ENCODE measurements at regions not wholly inside any gene's neighbourhood (a gene's known extent, or its start where the extent isn't known, plus 50 kb on each side); places are given as distances from the start of the nearest gene placed in this dataset.

- 93% methylated on average over 5 of the region's 5 CpGs for WGBS
- no peak overlapping the region for H3K9ac ChIP-seq (ENCODE audit: low read depth in 1 of 2, low read length in 2 of 2)
- H3K9me3 ChIP-seq (ENCODE audit: control insufficient read depth in 4 of 4, low read length in 3 of 4) = no peaks in the 10 kb centered on the region
- H3K4me1 ChIP-seq (ENCODE audit: control insufficient read depth in 4 of 4, insufficient read depth in 4 of 4, low read length in 3 of 4) = no peaks in the 10 kb centered on the region
- H3K27me3 ChIP-seq (ENCODE audit: control insufficient read depth in 4 of 4, insufficient read depth in 4 of 4, low read length in 3 of 4) = no peaks in the 10 kb centered on the region
- H3K4me3 ChIP-seq (ENCODE audit: low read depth in 1 of 3, low read length in 3 of 3) = no peak overlapping the region
- no peak for DNase-seq (ENCODE audit: low spot score)
- TF ChIP-seq ATF3 (IDR thresholded peaks at IDR 0.05) (no peak), CTCF (IDR thresholded peaks at IDR 0.05; ENCODE audit: low read depth, low read length, missing input control) (no peak), TAF1 (conservative IDR thresholded peaks at IDR 0.05) (no peak), SP1 (IDR thresholded peaks at IDR 0.05) (no peak), NR2F2 (IDR thresholded peaks at IDR 0.05) (no peak), FOXA1 (IDR thresholded peaks at IDR 0.05) (no peak), HNF4A (conservative IDR thresholded peaks at IDR 0.05) (no peak), RXRA (IDR thresholded peaks at IDR 0.05) (no peak), ZBTB33 (IDR thresholded peaks at IDR 0.05) (no peak), EGR1 (IDR thresholded peaks at IDR 0.05; ENCODE audit: low read depth in 2 of 2) (no peak), YY1 (IDR thresholded peaks at IDR 0.05) (no peak), JUND (IDR thresholded peaks at IDR 0.05) (no peak), FOXA2 (IDR thresholded peaks at IDR 0.05) (no peak), GABPA (IDR thresholded peaks at IDR 0.05 in 1 of 2, conservative IDR thresholded peaks at IDR 0.05 in 1 of 2) (no peak), RAD21 (IDR thresholded peaks at IDR 0.05) (no peak), HNF4G (IDR thresholded peaks at IDR 0.05) (no peak)
- TF ChIP-seq, protein P1, sequence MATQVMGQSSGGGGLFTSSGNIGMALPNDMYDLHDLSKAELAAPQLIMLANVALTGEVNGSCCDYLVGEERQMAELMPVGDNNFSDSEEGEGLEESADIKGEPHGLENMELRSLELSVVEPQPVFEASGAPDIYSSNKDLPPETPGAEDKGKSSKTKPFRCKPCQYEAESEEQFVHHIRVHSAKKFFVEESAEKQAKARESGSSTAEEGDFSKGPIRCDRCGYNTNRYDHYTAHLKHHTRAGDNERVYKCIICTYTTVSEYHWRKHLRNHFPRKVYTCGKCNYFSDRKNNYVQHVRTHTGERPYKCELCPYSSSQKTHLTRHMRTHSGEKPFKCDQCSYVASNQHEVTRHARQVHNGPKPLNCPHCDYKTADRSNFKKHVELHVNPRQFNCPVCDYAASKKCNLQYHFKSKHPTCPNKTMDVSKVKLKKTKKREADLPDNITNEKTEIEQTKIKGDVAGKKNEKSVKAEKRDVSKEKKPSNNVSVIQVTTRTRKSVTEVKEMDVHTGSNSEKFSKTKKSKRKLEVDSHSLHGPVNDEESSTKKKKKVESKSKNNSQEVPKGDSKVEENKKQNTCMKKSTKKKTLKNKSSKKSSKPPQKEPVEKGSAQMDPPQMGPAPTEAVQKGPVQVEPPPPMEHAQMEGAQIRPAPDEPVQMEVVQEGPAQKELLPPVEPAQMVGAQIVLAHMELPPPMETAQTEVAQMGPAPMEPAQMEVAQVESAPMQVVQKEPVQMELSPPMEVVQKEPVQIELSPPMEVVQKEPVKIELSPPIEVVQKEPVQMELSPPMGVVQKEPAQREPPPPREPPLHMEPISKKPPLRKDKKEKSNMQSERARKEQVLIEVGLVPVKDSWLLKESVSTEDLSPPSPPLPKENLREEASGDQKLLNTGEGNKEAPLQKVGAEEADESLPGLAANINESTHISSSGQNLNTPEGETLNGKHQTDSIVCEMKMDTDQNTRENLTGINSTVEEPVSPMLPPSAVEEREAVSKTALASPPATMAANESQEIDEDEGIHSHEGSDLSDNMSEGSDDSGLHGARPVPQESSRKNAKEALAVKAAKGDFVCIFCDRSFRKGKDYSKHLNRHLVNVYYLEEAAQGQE (IDR thresholded peaks at IDR 0.05) = no peak
- H3K36me3 ChIP-seq (ENCODE audit: control insufficient read depth in 4 of 4, insufficient read depth in 3 of 4, low read depth in 1 of 4, low read length in 3 of 4) = no peaks in the 10 kb centered on the region
- H3K27ac ChIP-seq (ENCODE audit: low read depth in 1 of 2, low read length in 2 of 2) = no peak overlapping the region
These were observed 251.3 kb downstream of the ETNK1 start for GRCh38 chr12:22876262-22876661.

- no peak for DNase-seq (ENCODE audit: low spot score)
- no peaks in the 10 kb centered on the region for H3K36me3 ChIP-seq (ENCODE audit: control insufficient read depth in 4 of 4, insufficient read depth in 3 of 4, low read depth in 1 of 4, low read length in 3 of 4)
- TF ChIP-seq FOXA2 (IDR thresholded peaks at IDR 0.05) (no peak), ZBTB33 (IDR thresholded peaks at IDR 0.05) (no peak), JUND (IDR thresholded peaks at IDR 0.05) (no peak), ATF3 (IDR thresholded peaks at IDR 0.05) (no peak), FOXA1 (IDR thresholded peaks at IDR 0.05) (no peak), EGR1 (IDR thresholded peaks at IDR 0.05; ENCODE audit: low read depth in 2 of 2) (no peak), RAD21 (IDR thresholded peaks at IDR 0.05) (no peak), NR2F2 (IDR thresholded peaks at IDR 0.05) (no peak), YY1 (IDR thresholded peaks at IDR 0.05) (no peak), MAX (IDR thresholded peaks at IDR 0.05) (no peak), RXRA (IDR thresholded peaks at IDR 0.05) (no peak)
- H3K4me3 ChIP-seq (ENCODE audit: low read depth in 1 of 3, low read length in 3 of 3) = no peak overlapping the region
- no peak overlapping the region for H3K9ac ChIP-seq (ENCODE audit: low read depth in 1 of 2, low read length in 2 of 2)
- H3K4me1 ChIP-seq (ENCODE audit: control insufficient read depth in 4 of 4, insufficient read depth in 4 of 4, low read length in 3 of 4) = no peaks in the 10 kb centered on the region
- no peak overlapping the region for H3K27ac ChIP-seq (ENCODE audit: low read depth in 1 of 2, low read length in 2 of 2)
- H3K9me3 ChIP-seq (ENCODE audit: control insufficient read depth in 4 of 4, low read length in 3 of 4) = no peaks in the 10 kb centered on the region
- WGBS = 82% methylated on average over 1 of the region's 1 CpG
- H3K27me3 ChIP-seq (ENCODE audit: control insufficient read depth in 4 of 4, insufficient read depth in 4 of 4, low read length in 3 of 4) = no peaks in the 10 kb centered on the region
These were observed 254.2 kb downstream of the ETNK1 start for GRCh38 chr12:22879203-22879602.

All from liver (tissue), 8 donors.